ENCODE measurements at regions not wholly inside any gene's neighbourhood (a gene's known extent, or its start where the extent isn't known, plus 50 kb on each side); places are given as distances from the start of the nearest gene placed in this dataset.
A peak's percentile ranks its signal among the peaks of the same experiment; 100 is the strongest.

DNA sequence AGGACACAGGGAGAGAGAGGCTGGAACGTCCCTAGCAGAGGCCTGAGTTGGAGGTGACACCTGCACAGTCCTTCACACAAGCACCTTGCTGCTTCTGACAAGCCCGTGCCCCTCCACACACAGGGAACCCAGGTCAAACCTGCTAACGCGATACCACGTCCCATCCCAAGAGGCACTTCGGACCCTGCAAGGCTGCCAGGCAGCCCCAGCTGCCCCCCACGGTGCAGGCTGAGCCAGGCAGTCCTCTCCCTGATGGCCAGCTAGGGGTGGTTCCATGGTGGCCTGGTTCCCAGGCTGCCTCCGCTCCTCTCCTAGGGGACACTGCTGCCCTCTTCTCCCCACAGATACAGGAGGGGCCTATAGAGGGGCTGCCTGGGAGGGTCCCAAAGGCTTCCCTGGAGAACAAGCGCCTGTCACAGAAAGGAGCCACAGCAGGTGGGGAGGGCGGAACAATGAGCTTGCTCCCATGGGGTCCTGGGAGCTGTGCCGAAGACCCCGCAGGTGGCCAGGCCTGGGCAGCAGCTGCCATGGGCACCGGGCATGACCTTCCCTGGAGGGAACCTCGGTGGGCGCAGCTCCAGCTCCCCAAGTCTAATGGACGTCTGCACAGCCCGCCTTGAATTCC, 434.2 kb upstream of the MYT1L start:
- DNase-seq (ENCODE audit: low spot score): no peak

DNA sequence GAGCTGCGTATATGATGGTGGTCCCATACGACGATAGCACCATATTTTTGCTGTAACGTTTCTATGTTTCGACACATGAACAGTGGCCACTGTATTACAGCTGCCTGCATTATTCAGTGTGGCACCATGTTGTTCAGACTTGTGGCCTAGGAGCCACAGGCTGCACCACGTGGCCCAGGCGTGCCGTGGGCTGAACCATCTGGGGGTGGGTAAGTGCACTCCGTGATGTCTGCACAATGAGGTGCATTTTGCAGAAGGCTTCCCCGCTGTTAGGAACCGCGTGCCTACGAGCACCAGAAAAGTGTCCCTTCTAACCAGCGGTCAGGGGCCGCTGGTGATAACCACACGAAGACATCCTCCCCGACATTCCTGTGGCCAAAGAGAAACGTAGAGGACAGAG, 433.7 kb upstream of the MYT1L start:
- no peak for DNase-seq (ENCODE audit: low spot score)

DNA sequence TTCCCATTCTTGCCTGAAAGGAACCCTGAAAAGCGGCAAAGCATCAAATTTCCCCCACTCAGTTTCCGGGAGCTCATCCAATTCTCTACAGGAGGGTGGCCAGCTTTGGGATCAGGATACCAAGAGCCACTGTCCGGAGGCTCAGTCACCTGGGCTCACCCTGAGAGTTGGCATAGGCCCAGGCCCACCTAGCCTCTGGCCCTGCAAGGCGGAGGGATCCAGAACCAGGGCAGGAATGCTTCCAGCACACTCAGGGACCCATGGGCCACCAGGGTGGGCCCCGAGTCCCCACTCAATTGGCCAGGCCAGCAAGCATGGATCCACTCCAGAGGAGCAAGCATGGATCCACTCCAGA, 432.9 kb upstream of the MYT1L start:
- no peak for DNase-seq (ENCODE audit: low spot score)

DNA sequence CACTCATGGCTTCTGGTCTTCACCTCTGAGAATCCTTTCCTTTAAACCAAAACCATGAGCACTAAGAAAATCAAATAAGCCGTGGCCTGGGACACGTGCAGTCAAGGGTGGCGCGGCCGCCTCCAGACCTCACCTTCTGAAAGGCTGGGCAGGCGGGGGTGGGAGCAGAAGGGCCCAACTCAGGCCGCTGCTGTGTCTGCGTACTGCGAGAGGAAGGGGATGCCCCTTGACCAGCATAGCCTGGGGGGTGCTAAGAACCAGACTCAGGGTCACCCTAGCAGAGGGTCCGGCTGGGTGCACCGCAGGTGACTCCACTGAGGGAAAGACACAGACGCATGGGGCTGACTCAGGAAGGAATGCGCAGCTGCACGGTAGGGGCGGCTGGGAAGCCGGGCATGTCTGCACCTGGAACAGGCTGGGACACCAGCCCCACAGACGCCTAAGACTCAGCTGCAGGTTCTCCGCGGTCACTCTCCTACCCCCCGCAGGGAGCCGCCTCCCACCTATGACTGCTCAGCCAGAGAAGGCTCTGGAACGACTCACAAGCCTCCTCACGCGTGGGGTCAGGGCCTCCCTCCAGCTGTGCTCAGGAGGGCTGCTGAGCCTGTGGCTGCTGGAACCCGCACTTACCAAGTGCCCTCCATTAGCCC, 432.4 kb upstream of the MYT1L start:
- DNase-seq (ENCODE audit: low spot score): no peak

DNA sequence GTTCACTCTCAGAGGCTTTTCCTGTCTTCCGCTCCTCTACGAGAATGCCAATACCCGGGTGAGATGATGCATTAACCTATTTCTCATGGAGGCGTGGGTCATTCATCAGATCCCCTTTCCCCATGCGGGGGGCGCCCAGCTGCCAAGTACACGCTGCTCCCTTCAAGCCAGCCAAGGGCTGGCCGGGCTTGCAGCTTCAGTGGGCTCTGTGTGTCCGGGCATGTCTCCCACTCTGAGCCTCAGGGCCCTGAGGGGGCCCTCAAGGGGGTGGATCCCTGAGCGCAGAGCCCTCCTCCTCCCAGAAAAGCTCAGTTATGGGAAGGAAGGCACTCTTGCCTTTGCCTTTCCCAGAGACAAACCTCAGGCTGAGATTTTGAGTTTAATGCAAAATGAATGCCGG, 431.8 kb upstream of the MYT1L start:
- DNase-seq (ENCODE audit: low spot score): no peak

DNA sequence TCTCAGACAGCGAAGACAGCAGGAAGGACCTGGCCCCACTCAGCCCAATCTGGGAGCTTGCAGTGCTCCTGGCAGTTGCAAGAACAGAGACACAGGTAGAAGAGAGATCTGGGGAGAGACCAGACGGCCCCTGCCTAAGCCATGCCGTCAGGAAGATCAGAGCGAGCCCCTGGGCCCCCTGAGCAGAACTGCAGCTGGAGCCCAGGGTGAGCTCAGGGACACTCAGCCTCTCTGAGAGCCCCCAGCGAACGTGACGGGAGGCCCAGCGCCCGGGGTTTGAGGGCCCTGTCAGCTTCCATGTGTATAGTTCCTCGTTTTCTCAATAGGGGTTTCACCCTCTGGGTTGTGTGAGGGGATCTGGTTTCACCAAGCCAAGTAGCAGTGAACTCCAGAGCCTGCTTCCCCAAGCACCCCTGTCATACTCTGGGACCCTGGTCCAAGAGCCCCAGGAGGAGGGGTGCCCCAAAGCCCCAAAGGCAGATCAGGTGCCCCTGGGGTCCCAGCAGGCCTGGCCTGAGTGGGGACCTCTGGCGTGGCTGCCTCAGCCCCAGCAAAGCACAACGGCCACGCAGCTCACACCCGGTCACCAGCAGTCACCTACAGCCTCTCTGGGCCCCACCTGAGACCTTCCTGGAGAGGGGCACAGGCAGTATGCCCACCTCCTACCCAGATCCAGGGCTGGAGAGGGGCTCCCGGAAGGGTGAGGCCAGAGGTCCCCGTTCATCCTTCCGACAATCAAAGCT, 431.3 kb upstream of the MYT1L start:
- no peak for DNase-seq (ENCODE audit: low spot score)

DNA sequence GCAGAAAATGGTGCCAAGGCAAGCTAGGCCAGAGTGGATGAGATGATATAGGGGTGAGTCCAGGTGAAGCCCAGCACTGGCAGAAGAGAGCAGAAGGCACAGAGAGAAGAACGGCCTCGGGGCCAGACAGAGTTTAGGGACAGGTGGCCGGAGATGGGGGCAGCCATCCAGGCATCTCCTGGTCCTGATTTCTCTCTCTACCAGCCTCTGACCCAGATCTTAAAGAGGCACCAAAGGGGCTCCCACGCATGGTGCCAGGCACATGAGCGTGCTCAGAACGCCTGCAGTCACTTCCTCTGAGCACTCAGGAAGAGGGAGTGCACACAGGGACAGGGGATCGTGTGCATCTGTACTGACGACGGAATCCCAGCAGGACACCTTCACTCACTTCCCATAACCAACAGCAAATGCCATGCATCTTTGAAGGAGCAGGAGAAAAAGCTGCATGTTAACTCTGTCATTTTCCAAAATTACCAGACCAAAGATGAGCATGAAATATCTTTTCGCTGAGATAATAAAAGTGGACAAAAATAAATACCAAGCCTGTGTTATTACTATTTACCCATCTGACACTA, 427.8 kb upstream of the MYT1L start:
- no peak for DNase-seq (ENCODE audit: low spot score)

DNA sequence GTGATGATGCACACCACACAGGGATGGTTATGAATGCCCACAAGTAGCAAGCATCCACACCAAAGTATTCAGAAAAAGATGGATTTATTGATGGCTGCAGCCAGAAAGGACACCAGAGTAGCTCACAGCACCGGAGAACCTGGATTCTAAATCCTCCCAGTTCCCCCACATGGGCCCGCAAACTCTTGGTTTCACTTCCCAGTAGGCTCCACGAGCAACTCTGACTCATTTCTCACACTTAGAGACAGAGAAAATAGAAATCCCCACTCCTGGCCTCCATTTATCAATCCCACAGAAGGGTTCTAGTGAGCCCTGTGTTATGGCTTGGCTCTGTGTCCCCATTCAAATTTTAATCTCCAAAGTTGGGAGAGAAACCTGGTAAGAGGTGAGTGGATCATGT, 426.7 kb upstream of the MYT1L start:
- no peak for DNase-seq (ENCODE audit: low spot score)

DNA sequence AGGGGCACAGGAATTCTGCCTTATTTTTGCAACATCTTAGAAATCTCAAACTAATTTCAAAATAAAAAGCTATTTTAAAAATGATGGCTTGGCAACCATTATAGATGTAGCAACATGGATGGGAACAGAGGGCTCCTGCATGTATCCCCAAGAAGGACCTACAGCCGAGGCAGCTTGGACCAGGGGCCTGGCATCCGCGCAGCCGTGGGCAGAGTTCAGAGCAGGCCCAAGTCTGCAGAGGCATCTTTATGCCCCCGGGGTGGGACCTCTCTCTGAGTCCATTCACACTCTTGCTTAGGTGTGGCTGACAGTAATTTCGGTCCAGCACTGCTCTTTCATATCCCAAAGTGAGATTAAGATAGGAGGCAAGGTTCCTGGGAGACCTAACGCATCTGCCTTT, 425.8 kb upstream of the MYT1L start:
- DNase-seq (ENCODE audit: low spot score): no peak

DNA sequence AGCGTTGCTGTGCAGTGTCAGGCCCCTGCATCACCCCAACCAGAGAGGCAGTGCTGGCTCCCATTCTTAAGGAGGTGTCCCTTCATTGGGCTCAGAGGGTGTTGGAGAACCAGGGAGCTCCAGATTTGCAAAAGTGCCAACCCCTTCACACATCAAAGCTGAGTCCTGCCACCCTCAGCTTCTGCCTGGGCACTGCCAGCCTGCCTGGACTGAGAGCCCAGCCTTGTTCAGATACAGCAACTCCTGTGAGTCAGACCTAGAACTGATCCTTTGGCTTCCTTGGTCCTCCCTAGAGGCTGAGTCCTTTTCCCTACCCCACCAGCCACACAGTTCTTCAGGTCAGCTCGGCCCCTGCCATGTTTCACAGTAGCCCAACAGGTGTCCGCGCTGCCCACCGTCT, 424.9 kb upstream of the MYT1L start:
- DNase-seq (ENCODE audit: low spot score): no peak

DNA sequence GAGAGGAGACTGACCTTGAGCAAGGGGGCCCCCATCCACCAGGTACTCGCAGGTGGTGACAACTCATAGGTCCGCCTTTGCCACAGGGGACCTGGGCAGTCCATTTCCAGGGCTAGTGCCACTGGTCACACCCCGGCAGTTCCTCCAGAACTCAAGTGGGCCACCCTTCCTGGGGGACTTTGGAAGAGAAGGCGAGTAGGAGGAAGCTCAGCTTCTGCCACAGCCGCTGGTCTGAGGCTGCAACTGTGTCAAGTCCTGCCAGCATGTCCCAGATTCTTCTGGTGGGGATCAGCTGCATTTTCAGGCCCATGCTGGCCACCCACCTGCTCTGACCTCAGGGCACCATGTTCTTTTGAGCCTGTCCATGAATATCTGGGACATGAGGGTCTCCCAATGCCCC, 423.9 kb upstream of the MYT1L start:
- DNase-seq (ENCODE audit: low spot score): no peak

DNA sequence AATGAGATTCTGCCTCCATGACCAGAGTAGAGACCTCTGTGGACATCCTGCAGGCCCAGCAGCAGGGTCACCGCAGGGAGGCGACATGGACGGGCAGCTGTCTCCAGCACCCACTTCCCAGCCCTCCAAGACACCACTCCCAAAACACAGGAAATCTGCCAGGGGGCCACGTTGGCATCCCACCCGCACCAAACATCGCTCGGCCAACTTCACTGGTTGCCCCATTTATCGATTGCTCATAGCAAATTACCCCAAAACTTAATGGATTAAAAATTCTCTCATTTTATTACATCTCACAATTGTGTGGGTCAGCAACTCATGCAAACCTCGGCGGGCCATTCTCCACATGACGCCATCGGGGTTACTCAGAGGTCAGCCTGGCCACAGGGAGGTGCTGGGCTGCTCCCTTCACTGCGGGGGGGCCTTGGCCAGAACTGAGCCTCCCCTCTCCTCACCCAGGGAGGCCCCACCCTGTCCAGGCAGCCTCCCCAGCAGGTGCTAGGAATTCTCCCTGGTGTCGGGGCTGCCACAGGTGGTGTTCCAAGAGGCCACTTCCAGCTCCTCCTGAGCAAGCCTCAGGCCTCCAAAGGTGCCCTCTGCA, 420.7 kb upstream of the MYT1L start:
- DNase-seq (ENCODE audit: low spot score): no peak

DNA sequence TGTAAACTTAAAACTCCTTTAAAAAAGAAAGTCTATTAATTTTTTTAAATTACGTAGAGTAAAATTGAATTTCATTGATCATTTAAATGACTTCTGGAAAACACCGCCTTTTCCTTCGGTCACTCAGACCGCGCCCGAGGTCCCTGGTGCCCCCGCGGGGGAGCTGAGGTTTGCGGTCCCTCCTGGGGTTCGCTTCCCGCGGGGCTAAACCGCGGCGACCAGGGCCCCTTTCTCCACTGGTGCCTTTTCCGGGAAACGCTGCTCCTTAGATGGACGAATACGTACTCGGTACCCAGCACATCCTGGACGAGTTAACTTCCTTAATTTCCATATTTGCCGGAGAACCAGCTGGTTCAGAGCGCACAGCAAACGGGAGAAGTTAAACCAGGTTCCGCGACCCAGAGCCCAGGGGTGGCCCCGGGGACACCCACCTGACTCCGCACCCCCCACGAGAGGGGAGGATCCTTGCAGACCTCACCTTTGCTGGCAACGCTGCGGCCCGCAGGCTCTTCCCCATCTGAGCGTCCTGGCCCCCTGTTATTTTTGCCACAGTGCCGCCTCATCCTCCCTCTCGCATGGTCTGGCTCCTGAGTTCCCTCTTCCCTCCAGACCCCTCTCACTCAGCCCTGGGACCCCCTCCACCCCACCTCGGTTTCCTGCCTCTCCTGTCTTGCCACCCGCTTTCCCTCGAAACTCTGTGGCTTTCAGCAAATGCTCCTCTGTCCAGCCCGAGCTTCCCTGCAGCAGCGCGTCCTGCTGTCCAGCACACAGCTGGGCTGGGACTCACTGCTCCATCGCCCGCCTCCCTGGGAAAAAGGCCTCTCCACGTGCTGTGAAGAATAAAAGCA, 420.0 kb upstream of the MYT1L start:
- no peak for DNase-seq (ENCODE audit: low spot score)

DNA sequence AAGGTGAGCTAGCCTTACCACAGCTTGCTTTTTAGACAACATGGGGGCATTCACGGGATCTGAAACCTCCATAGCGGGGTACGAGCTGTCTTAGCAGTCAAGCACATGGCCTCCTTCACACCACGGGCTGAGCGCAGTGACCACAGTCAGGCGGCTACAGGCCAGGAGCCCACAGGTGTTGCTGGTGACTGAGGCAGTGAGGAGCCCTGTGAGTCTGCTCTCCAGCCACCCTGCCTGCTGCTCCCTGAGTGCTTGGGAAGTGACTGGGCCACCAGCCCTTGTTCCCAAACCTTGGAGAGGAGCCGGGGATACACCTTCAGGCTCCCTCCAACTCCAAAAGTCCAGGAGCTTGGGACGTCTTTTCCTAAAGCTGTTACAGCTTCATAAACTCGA, 418.1 kb upstream of the MYT1L start:
- no peak for DNase-seq (ENCODE audit: low spot score)

DNA sequence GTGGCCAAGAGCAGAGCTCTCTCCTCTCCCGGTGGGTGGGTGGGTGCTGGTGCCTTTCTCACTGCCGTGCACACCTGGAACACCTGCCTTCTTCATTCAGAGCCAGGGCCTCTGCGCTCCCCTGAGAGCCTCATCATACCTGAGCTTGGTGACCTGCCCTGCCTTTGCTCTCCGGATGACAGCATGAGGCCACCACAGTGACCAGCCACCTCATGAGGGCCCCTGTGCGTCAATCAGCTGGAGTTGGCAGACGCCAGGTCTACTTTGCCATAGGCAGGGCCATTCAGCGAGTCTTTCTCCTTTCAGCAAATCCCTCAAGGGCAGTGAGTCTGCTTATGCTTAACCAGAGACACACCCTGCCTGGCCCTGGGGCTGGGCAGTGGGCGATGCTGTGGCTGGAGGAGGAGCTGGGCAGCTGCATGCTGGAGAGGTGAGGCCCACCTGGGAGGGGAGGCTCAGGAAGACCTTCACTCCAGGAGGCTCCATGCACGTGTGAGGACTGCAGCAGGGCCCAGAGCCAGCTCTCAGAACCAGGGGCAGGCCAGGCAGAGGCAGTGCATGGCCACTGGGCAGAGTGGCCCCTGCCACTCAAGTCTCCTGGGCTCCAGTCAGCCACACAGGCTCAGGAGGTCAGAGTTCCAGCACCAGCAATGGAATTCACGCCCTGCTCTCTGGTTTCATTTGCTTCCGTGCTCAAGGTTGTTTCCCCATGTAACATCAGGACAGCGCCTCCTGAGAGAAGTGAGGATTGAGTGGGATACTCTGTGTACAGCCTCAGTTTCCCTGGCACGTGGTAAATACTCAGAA, 417.5 kb upstream of the MYT1L start:
- DNase-seq (ENCODE audit: low spot score): no peak

DNA sequence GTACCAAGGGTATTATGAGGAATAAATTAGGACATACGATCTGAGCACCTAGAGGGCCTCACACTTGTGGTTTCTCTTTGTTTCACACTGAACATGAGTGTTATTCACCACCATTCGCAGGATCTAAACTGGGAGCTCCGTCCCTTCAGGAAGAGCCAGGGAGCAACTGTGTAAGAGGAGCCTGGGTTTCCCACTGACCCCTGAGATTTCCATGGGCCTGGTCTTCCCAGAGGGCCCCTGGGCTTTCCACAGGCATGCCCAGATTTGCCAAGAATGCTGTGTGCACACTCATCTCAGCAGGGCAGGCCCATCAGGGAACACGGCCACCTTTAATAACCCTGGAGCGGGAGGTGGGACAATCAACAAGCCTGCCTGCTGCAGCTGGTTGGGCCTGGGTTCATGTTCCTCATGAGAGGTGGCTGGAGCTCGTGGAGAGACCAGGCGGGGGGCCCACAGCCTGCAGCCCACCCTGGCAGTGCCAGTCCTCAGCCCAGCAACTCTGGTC, 416.8 kb upstream of the MYT1L start:
- DNase-seq (ENCODE audit: low spot score): no peak

DNA sequence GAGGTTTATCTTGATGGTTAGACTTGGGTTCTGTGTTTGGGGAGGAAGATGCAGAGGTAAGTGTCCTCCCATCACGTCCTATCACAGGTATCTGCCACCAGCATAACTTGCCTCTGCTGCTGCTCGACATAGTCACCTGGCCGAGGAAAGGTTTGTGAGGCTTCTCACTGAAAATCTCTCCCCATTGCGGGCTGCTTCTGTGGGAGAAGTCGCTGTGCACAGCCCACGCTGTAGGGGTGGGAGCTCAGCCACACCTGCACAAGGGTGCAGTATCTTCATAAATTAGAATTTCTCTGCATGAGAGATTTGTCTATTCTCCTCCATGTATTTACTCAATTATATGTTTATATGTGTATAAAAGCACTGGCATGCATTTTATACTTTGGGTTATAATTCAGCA, 415.7 kb upstream of the MYT1L start:
- DNase-seq (ENCODE audit: low spot score): no peak

DNA sequence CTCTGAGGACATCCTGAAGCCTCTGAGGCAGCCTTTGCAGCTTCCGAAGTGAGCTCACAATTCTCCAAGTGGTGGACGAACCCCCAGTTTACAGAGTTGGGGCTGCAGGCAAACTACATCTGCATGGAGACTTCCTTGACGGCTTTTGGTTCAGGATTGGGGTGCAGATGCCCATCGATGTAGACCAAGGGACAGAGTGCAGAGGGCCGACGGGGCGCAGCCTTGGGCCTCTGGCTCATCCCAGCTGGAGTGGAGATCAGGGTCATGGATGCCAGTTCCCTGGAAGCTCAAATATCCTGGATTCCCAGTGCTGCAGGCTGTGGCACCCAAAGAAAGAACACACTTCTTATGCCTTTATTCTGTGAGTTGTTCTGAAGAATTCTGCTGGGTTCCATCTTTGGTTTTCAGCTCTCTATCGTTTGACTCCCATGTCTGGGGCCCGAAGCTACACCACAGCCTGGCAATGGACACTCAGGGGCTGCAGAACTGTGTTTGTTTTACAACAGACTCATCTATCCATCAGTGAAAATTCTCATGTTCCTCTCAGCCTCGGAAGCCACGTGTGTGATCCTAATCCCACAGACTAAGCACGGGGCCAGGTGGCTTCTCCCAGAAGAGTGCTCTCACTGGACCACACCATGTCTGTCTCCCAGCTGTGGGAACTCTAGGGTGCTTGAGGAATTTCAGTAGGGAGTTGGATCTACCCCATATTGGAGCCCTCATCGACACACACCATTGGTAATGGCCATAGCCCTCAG, 414.1 kb upstream of the MYT1L start:
- DNase-seq (ENCODE audit: low spot score): no peak

DNA sequence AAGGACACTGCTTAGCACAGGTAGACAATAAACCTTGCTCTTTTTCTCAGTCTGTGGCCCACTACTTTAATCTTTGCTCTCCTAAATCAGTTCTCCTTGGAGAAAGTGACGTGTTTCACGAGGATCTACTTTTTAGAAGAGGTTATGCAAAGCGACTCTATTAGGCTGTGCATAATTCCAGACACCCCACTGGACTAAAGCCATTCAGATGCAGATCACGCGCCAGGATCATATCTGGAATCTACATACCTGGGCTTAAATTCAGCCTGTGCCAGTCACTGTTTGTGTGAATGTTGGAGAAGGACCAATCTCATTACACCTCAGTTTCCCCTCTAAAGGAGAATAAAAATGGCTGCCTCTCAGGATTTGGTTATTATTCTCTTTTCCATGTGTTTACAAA, 413.0 kb upstream of the MYT1L start:
- DNase-seq (ENCODE audit: low spot score): no peak

DNA sequence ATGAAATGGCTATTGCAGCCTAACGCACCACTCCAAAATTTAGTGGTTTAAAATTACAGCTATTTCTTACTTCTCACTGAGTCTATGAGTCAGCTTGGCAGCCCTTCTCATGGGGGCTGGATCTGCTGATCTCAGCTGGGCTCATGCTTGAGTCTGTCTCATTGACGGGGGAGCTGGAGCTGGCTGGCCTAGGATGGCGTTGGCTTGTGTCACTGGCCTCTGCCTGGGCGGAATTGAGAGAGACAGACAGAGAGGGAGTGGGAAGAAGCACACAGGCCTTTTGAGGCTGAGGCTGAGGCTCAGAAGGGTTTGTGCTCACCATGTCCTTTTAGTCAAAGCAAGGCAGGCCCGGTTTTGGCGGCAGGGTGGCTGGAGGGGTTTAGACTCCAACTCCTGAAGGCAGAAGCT, 412.1 kb upstream of the MYT1L start:
- peak; percentile 87 for DNase-seq (ENCODE audit: low spot score)
